ENCODE measurements at regions not wholly inside any gene's neighbourhood (a gene's known extent, or its start where the extent isn't known, plus 50 kb on each side); places are given as distances from the start of the nearest gene placed in this dataset.

DNA sequence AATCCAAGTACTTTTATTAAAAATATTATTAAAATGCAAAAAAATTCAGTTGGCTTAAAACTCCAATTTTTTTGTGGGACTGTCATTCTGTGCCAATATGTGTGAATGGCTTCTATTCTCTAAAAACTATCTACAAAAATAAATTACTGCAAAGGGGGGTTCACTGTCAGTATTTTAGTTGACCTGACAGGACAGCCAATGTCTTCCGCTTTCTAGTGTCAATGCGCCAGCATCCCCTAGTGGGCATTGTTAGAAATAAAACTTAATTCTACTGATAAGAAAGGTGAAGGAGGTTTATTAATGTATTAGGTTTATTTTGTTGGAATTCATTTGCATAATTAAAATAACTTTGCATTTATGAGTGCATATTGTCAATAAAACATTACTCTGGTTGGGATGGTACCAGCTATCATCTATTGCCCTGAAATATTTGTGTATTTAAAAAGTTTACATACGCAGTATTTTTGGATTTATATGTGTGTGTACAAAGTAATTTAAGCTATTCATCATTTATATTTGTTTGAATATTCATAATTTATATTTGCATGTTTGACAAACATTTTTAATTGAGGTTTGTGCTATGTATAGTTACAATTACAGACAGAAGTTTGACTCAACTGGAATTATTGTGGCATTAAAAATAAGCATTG lies 527.2 kb downstream of the FLRT2 start:
- DNase-seq (ENCODE audit: low read depth), result no peak

GRCh38 chr14:86055512-86056075 lies 525.6 kb downstream of the FLRT2 start:
- no peak for DNase-seq (ENCODE audit: low read depth)

DNA sequence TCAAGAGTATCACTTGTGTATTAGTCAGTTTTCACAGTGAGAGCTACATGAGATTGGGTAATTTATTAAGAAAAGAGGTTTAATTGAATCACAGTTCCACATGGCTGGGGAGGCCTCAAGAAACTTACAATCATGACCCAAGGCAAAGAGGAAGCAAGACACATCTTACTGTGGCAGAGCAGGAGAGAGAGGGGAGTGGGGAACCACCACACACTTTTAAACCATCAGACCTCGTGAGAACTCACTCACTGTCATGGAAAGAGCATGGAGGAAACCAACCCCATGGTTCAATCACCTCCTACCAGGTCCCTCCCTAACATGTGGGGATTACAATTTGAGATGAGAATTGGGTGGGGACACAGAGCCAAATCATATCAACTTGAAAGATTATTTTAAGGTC lies 522.9 kb downstream of the FLRT2 start:
- no peak for DNase-seq (ENCODE audit: low read depth)

- no peak for DNase-seq (ENCODE audit: low read depth)
These were observed 520.8 kb downstream of the FLRT2 start for GRCh38 chr14:86050757-86051156.

DNA sequence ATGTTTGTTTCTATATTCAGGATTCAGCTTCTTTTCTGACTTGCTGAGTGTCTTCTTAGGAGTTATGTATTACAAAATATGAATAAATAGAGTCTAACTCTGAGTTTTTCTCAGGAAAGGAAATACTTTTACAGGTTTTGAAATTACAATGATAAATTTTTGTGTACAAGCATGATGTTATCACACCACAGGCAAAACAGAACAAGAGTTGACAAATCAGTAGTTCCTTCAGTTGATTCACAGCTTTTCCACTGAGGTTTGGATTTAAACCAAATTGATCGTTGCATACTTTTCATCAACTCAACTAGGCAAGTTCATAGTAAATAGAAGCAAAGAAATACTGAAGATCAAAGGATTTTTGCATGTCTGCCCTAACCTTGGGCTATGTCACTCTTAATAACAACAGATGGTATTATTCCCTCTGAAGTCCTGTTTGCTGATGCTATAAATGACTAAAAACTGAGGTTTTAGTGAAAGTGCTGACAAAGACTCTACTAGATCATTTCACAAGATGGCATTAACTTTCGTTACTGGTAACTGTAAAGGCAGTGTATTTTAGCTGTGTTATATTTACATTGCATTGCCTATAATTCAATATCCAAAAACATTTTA lies 520.2 kb downstream of the FLRT2 start:
- no peak for DNase-seq (ENCODE audit: low read depth)

DNA sequence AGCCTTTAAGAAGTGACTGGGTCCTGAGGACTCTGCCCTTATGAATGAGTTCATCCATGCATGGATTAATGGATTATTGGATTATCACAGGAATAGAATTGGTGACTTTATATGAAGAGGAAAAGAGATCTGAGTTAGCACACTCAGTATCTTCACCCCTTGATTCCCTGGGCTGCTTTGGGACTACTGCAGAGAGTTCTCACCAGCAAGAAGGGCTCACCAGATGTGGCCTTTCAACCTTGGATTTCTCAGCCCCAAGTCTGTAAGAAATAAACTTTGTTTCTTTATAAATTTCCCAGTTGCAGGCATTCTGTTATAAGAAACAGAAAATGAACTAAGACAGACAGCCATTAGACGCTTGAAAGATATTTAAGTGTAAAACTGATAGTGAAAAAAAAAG lies 509.2 kb downstream of the FLRT2 start:
- DNase-seq (ENCODE audit: low read depth), result no peak

DNA sequence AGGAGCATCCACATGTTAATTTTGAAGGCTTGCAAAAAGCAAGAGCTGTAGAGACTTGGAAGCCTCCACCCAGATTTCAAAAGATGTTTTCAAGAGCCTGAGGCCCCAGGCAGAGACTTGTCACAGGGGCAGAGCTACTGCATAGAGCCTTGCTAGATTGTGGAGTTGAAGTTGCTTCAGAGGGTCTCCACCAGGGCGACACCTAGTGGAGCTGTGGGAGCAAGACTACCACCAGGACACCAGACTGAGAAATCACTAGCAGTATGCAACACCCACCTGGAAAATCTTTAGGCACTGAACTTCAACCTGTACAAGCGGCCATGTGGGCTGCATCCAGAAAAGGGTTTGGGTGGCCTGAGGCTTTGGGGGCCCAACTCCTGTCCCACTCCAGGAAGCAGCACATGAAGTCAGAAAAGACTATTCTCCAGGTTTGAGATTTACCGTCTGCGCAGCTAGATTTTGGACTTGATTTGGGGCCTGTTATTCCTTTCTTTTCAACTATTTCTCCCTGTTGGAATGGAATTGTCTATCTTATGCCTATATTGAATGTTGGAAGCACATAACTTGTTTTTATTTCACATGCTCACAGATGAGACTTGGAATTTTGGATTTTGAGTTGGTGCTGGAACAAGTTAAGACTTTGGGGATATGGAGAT lies 508.6 kb downstream of the FLRT2 start:
- no peak for DNase-seq (ENCODE audit: low read depth)

GRCh38 chr14:86035882-86036281 lies 505.9 kb downstream of the FLRT2 start:
- no peak for DNase-seq (ENCODE audit: low read depth)

GRCh38 chr14:86027990-86028389 lies 498.0 kb downstream of the FLRT2 start:
- no peak for DNase-seq (ENCODE audit: low read depth)

DNA sequence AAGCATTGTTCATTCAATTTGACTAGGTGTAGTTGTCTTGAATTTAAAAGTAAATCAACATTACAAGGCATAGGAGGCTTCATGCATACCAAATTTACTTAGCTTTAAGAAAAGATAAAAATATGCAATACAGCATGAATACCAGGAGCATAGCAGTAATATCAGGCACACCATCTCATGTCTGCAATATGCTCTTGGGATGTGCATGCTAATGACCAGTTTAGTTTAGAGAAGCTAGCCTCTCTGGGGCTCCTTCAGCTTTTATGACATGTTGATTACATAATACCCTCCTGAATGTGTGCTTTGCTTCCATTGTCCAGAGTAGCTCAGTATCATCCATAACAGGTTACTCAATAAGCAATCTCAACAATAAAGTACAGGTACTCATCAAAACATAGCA lies 497.2 kb downstream of the FLRT2 start:
- no peak for DNase-seq (ENCODE audit: low read depth)

- DNase-seq (ENCODE audit: low read depth), result no peak
These were observed 492.2 kb downstream of the FLRT2 start for GRCh38 chr14:86022031-86022629.

- DNase-seq (ENCODE audit: low read depth), result no peak
These were observed 490.9 kb downstream of the FLRT2 start for GRCh38 chr14:86020841-86021240.

DNA sequence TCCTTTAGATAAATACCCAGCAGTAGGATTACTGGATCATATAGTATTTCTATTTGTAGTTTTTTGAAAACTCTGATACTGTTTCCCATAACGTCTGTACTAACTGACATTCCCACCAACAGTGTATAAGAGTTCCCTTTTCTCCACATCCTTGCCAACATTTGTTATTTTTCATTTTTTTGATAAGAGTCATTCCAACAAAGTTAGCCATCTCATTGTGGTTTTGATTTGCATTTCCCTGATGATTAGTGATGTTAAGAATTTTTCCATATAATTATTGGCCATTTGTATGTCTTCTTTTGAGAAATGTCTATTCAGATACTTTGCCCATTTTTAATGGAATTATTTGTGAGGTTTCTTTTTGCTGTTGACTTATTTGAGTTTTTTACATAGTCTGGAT lies 486.0 kb downstream of the FLRT2 start:
- no peak for DNase-seq (ENCODE audit: low read depth)

GRCh38 chr14:86015511-86015910 lies 485.6 kb downstream of the FLRT2 start:
- no peak for DNase-seq (ENCODE audit: low read depth)

DNA sequence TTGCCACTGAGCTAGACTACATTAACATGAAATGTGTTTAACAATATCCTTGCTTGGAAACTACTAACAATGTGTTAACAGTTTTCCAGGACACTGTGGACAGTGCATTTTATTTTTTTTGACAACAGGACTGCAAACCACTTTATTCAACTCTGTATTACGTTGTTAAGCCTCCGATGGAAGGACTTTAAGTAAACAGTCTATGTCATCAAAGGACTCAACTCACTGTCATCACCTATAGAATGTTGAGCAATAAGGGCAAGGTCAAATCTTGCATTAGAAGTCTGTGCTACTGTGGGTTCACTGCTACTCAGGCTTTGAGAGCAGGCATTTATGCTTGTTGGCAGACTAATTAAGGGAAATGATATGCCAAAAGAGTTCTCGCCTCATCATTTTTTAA lies 483.7 kb downstream of the FLRT2 start:
- no peak for DNase-seq (ENCODE audit: low read depth)

GRCh38 chr14:86012461-86012860 lies 482.5 kb downstream of the FLRT2 start:
- DNase-seq (ENCODE audit: low read depth), result no peak

DNA sequence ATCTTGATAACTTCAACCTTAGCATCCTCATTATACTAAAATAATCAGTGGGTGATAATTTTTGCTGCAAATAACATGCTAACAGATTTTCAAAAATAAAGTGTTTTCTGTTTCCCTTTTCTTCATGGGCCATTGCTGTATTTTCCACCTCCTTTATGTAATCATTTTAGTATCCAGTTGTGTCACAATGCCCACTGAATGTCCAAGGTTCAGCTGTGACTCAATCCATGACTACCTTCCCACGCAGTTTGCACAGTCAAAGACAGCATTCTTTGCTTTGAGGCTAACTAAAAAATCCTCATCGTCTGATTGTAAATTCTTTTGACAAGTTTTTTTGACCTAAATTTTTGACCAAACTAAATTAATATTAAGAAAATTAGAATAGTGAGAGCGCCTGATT lies 474.1 kb downstream of the FLRT2 start:
- no peak for DNase-seq (ENCODE audit: low read depth)

DNA sequence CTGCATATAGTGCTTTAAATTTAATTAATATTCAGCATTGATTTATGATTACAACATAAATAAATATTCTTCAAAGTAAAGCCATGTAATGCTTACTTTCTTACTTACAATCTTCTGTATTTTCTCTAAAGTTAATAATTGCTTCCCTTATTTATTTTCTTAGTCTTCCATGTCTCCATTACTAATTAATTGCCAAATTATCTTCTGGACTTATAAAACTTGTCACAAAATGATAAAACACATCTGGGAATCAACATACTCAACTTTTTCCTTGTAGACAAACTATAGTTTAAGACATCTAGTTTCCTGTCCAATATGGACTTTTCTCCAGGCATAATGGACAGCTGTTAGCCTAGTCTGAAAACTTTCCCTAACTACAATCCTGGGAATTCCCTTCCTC lies 466.6 kb downstream of the FLRT2 start:
- no peak for DNase-seq (ENCODE audit: low read depth)

- no peak for DNase-seq (ENCODE audit: low read depth)
These were observed 461.2 kb downstream of the FLRT2 start for GRCh38 chr14:85991156-85991555.

DNA sequence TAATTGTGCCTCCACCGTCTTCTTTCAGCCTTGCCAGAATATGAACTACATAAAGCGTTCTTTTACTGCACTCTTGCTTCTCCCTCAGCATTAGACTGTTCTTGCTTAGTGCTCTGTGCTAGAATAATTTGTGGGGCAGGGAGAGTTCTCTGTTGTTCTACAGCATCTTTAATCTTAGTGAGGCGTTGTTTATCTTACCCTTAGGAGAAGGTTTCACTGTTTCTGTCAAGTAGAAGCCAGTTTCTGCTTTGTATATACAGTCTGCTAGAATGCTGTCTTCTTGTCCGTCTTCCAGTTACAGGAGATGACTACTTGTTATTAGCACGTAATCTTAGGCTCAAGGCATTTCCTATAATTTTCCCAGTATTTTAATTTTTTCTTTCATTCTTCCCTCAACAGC lies 458.0 kb downstream of the FLRT2 start:
- DNase-seq (ENCODE audit: low read depth), result no peak

DNA sequence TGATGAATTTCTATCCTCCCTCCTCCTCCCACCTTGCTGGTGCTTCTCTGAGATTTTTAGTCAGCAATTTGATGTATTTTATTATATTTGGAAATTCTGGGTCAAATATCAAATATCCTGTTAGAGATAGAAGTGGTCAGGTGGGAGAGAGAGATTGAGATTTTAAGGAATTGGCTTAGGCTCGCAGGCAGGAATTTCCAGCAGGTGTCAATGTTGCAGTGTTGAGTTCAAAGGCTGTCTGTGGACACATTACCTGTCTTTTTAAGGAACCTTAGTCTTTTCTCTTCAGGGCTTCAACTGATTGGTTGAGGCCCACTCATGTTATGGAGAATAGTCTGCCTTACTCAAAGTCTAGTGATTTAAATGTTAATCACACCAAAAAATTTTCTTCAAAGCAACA lies 457.3 kb downstream of the FLRT2 start:
- no peak for DNase-seq (ENCODE audit: low read depth)

- no peak for DNase-seq (ENCODE audit: low read depth)
These were observed 448.8 kb downstream of the FLRT2 start for GRCh38 chr14:85978582-85979250.

All from stimulated activated CD8-positive, alpha-beta memory T cell treated with anti-CD3 and anti-CD28 coated beads, Interleukin-12 subunit alpha, Interleukin-12 subunit beta, amount 100 ng/mL, for 4 hours (primary cell).